HEK293 (cell line): ENCODE measurements at regions not wholly inside any gene's neighbourhood (a gene's known extent, or its start where the extent isn't known, plus 50 kb on each side); places are given as distances from the start of the nearest gene placed in this dataset.

Experiments
- YY1 ChIP-seq: fragments of 450-650 bp; formaldehyde crosslinking; IDR thresholded peaks from 2 replicates; pipeline ENCODE4 v1.5.1; 2018; ENCODE audit warnings: missing biosample characterization, missing genetic modification characterization
- ZNF132 ChIP-seq: fragments of 450-650 bp; formaldehyde crosslinking; IDR thresholded peaks from 2 replicates; pipeline ENCODE4 v1.5.1; 2017; ENCODE audit warnings: missing biosample characterization, missing genetic modification characterization, borderline replicate concordance
- ZNF223 ChIP-seq: fragments of 450-650 bp; formaldehyde crosslinking; IDR thresholded peaks from 2 replicates; pipeline ENCODE4 v1.5.1; 2016; ENCODE audit warnings: missing biosample characterization, missing genetic modification characterization
- ZNF274 ChIP-seq, 2 experiments: fragments of 200-500 bp in 1 of 2; fragments of 450-650 bp in 1 of 2; sonication (Bioruptor generic) in 1 of 2; formaldehyde crosslinking in 1 of 2; IDR thresholded peaks; 2 replicates each; pipeline versions ENCODE4 v1.5.1 to v1.6.1; 2014 to 2016; ENCODE audit warnings: borderline replicate concordance in 1 of 2, inconsistent platforms in 1 of 2, low read length in 1 of 2, missing biosample characterization in 1 of 2, missing genetic modification characterization in 1 of 2
- ZNF391 ChIP-seq: fragments of 450-650 bp; formaldehyde crosslinking; IDR thresholded peaks from 2 replicates; pipeline ENCODE4 v1.5.1; 2016; ENCODE audit warnings: low read depth, missing biosample characterization, missing genetic modification characterization, borderline replicate concordance
- ZNF548 ChIP-seq: fragments of 450-650 bp; formaldehyde crosslinking; IDR thresholded peaks from 2 replicates; pipeline ENCODE4 v1.5.1; 2016; ENCODE audit warnings: missing biosample characterization, missing genetic modification characterization
- ZNF561 ChIP-seq: fragments of 450-650 bp; IDR thresholded peaks from 2 replicates; pipeline ENCODE4 v1.5.1; 2018; ENCODE audit warnings: missing biosample characterization, missing genetic modification characterization, borderline replicate concordance
- ZNF701 ChIP-seq: fragments of 450-650 bp; formaldehyde crosslinking; IDR thresholded peaks from 2 replicates; pipeline ENCODE4 v1.5.1; 2016; ENCODE audit warnings: missing biosample characterization, missing genetic modification characterization
- TF ChIP-seq, protein P1 (sequence below): fragments of 450-650 bp; formaldehyde crosslinking; conservative IDR thresholded peaks from 2 replicates; pipeline ENCODE4 v1.5.1; 2016; ENCODE audit warnings: low read depth, missing biosample characterization, missing genetic modification characterization

DNA sequence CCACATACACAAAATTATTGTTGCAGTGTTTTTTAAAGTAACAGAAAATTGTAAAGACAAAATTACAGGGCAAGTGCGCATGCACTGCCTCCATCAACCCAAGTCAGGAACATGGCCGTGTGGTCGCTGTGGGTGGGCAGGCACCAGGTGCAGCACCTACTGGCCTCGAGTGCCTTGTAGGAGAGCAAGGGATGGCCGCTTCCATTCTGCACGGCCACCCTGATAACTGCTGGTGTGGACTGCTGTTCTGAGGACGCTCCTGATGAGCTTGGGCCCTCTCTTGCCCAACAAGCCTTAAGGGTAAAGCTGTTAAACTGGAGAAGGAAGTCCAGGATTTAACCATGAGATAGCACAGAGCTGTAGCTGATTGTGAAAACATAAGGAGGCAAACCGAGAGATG, 124.6 kb upstream of the PPP1R9A start:
- no peak for TF ChIP-seq ZNF701 (tag by site-specific recombination)
- TF ChIP-seq ZNF548 (tag by site-specific recombination), result no peak
- TF ChIP-seq, protein P1, sequence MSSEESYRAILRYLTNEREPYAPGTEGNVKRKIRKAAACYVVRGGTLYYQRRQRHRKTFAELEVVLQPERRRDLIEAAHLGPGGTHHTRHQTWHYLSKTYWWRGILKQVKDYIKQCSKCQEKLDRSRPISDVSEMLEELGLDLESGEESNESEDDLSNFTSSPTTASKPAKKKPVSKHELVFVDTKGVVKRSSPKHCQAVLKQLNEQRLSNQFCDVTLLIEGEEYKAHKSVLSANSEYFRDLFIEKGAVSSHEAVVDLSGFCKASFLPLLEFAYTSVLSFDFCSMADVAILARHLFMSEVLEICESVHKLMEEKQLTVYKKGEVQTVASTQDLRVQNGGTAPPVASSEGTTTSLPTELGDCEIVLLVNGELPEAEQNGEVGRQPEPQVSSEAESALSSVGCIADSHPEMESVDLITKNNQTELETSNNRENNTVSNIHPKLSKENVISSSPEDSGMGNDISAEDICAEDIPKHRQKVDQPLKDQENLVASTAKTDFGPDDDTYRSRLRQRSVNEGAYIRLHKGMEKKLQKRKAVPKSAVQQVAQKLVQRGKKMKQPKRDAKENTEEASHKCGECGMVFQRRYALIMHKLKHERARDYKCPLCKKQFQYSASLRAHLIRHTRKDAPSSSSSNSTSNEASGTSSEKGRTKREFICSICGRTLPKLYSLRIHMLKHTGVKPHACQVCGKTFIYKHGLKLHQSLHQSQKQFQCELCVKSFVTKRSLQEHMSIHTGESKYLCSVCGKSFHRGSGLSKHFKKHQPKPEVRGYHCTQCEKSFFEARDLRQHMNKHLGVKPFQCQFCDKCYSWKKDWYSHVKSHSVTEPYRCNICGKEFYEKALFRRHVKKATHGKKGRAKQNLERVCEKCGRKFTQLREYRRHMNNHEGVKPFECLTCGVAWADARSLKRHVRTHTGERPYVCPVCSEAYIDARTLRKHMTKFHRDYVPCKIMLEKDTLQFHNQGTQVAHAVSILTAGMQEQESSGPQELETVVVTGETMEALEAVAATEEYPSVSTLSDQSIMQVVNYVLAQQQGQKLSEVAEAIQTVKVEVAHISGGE (tag by site-specific recombination), result no peak
- no peak for TF ChIP-seq YY1 (tag by site-specific recombination)
- TF ChIP-seq ZNF132, result no peak
- TF ChIP-seq ZNF561 (tag by site-specific recombination), result no peak
- no peak for TF ChIP-seq ZNF274 (IDR thresholded peaks at IDR 0.05; ENCODE audit: low read length)
- no peak for TF ChIP-seq ZNF274 (tag by site-specific recombination; IDR thresholded peaks at IDR 0.05; ENCODE audit: borderline replicate concordance)
- TF ChIP-seq ZNF223 (tag by site-specific recombination), result no peak
- TF ChIP-seq ZNF391 (tag by site-specific recombination), result no peak
